IMR-90 (cell line): ENCODE measurements at regions not wholly inside any gene's neighbourhood (a gene's known extent, or its start where the extent isn't known, plus 50 kb on each side); places are given as distances from the start of the nearest gene placed in this dataset.

Experiments
- BHLHE40 ChIP-seq: fragments of 150-350 bp; IDR thresholded peaks from 2 replicates; pipeline ENCODE4 v1.6.1; 2016; ENCODE audit warnings: mild to moderate bottlenecking, low read depth, low read length
- CEBPB ChIP-seq: IDR thresholded peaks from 2 replicates; pipeline ENCODE4 v1.6.1; 2012; ENCODE audit warnings: low read depth, low read length, improper control_type of control experiment
- CHD1 ChIP-seq: IDR thresholded peaks from 2 replicates; pipeline ENCODE4 v1.6.1; 2012; ENCODE audit warnings: low read depth, low read length, improper control_type of control experiment
- CTCF ChIP-seq: conservative IDR thresholded peaks from 2 replicates; pipeline ENCODE4 v1.5.1; 2012; ENCODE audit warnings: mild to moderate bottlenecking, low read depth, low read length, improper control_type of control experiment
- FOS ChIP-seq: fragments of 150-350 bp; IDR thresholded peaks from 2 replicates; pipeline ENCODE4 v1.6.1; 2016; ENCODE audit warnings: low read depth, low read length
- MAZ ChIP-seq: IDR thresholded peaks from 2 replicates; pipeline ENCODE4 v1.6.1; 2012; ENCODE audit warnings: low read depth, mild to moderate bottlenecking, low read length, improper control_type of control experiment, moderate library complexity, borderline replicate concordance
- MXI1 ChIP-seq: IDR thresholded peaks from 2 replicates; pipeline ENCODE4 v1.6.1; 2012; ENCODE audit warnings: low read depth, mild to moderate bottlenecking, low read length, moderate library complexity, borderline replicate concordance
- POLR2A ChIP-seq: IDR thresholded peaks from 2 replicates; pipeline ENCODE4 v1.6.1; 2012; ENCODE audit warnings: mild to moderate bottlenecking, low read depth, low read length
- RAD21 ChIP-seq: IDR thresholded peaks from 2 replicates; pipeline ENCODE4 v1.6.1; 2012; ENCODE audit warnings: low read length, improper control_type of control experiment
- SMC3 ChIP-seq: fragments of 150-350 bp; IDR thresholded peaks from 2 replicates; pipeline ENCODE4 v1.6.1; 2016; ENCODE audit warnings: low read depth, mild to moderate bottlenecking, antibody characterized with exemption, low read length, moderate library complexity
- TF ChIP-seq, protein P1 (sequence below): fragments of 150-350 bp; IDR thresholded peaks from 2 replicates; pipeline ENCODE4 v1.6.1; 2017; ENCODE audit warnings: mild to moderate bottlenecking, antibody characterized with exemption, low read length, low read depth

DNA sequence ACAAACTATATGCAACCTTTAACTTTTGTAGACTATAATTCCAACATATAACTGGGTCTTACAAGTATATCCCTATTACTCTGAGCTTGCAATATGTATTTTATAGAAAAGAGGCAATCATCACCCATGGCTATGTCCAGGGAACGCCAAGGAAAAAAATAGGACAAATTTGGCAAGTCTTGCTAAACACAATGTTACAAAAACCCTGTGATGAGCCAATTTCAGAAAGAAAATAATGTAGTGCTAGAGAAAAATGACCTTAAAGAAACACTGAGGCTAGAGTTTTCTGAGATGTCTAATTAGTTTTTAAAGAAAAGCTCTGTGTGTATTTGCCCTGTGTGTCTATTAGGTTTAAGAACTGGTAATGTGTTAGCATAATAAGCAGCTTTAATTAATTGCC lies 68.0 kb upstream of the FREM2 start:
- TF ChIP-seq CTCF (no peak), POLR2A (no peak), CHD1 (no peak), RAD21 (no peak), BHLHE40 (no peak), CEBPB (no peak), MXI1 (no peak), MAZ (no peak), FOS (no peak), SMC3 (no peak)
- TF ChIP-seq, protein P1, sequence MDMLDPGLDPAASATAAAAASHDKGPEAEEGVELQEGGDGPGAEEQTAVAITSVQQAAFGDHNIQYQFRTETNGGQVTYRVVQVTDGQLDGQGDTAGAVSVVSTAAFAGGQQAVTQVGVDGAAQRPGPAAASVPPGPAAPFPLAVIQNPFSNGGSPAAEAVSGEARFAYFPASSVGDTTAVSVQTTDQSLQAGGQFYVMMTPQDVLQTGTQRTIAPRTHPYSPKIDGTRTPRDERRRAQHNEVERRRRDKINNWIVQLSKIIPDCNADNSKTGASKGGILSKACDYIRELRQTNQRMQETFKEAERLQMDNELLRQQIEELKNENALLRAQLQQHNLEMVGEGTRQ, result no peak
